ENCODE measurements at regions not wholly inside any gene's neighbourhood (a gene's known extent, or its start where the extent isn't known, plus 50 kb on each side); places are given as distances from the start of the nearest gene placed in this dataset.

DNA sequence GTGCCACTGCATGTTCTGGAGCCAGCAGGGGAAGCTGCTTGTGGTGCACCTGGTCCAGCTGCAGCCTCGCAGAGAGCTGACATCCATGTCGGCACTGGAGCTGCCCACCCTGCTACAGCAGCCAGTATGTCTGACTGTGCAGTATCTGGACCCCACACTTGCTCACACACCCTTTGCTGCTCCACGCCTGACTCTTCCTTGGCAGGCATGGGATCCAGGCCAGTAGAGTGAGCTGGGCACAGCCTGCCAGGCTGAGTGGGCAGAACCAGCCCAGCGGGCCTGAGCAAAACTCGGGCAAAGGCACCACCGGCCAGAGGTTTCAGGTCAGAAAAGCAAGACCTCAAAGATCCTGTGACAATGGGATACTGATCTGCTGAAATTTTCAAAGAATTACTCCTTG, 690.1 kb downstream of the STPG2 start:
- no peaks in the 10 kb centered on the region for H3K36me3 Mint-ChIP-seq (ENCODE audit: low read depth, unreplicated experiment)
- H3K4me1 ChIP-seq (ENCODE audit: insufficient read depth, low read length), result no peaks in the 10 kb centered on the region
- H3K27me3 Mint-ChIP-seq (ENCODE audit: low read depth, unreplicated experiment), result no peaks in the 10 kb centered on the region
- H3K4me2 ChIP-seq (ENCODE audit: low read length), result no peak overlapping the region
- no peak overlapping the region for H3K27ac Mint-ChIP-seq (ENCODE audit: unreplicated experiment)
- H3K9me3 ChIP-seq (ENCODE audit: insufficient read depth, low read depth, low read length), result no peaks in the 10 kb centered on the region
- no peaks in the 10 kb centered on the region for H3K36me3 ChIP-seq (ENCODE audit: insufficient read depth, low read length)
- H2AFZ ChIP-seq (ENCODE audit: low read depth, low read length), result no peak overlapping the region
- H3K4me3 ChIP-seq (ENCODE audit: insufficient read depth, low read depth, low read length), result no peak overlapping the region
- FAIRE-seq, result no peak
- no peaks in the 10 kb centered on the region for H3K79me2 ChIP-seq (ENCODE audit: insufficient read depth, low read length)
- peaks cover 4% of the 10 kb centered on the region for H3K9me3 Mint-ChIP-seq (ENCODE audit: unreplicated experiment)
- H3K4me1 Mint-ChIP-seq (ENCODE audit: low read depth, unreplicated experiment), result no peaks in the 10 kb centered on the region
- DNase-seq (ENCODE audit: low read depth), result no peak
- TF ChIP-seq EZH2 (IDR thresholded peaks at IDR 0.05; ENCODE audit: insufficient read depth, low read length) (no peak), CTCF (IDR thresholded peaks at IDR 0.05; ENCODE audit: insufficient read depth, low read depth, low read length) (no peak)
- H4K20me1 ChIP-seq (ENCODE audit: insufficient read depth, low read length), result no peaks in the 10 kb centered on the region
- H3K9ac ChIP-seq (ENCODE audit: low read length), result no peak overlapping the region
- H3K27me3 ChIP-seq (ENCODE audit: insufficient read depth, low read length), result no peaks in the 10 kb centered on the region
- H3K27ac ChIP-seq (ENCODE audit: low read depth, low read length), result no peak overlapping the region
- no peak overlapping the region for H3K4me3 Mint-ChIP-seq (ENCODE audit: unreplicated experiment)

DNA sequence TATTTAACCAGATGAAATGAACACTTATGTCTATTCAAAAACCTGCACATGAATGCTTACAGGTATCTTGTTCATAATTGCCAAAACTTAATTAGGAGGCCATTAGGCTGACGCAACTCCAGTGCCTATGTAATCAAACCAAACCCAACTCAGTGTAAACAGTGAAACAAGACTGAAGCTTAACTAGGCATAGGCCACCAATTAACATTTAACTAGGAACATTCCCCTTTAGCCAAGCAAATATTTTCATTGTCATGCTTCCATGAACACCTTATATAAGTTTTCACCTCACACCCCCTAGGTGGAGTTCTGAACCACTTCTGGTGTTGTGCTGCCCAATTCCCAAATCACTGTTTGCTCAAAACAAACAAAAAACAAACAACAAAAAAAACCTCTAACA, 686.0 kb downstream of the STPG2 start:
- DNase-seq (ENCODE audit: low read depth), result no peak
- H3K4me2 ChIP-seq (ENCODE audit: low read length), result no peak overlapping the region
- no peak for FAIRE-seq
- Mint-ChIP-seq H3K27ac (ENCODE audit: unreplicated experiment) (no peak overlapping the region), H3K27me3 (ENCODE audit: low read depth, unreplicated experiment) (no peaks in the 10 kb centered on the region), H3K4me3 (ENCODE audit: unreplicated experiment) (no peak overlapping the region), H3K36me3 (ENCODE audit: low read depth, unreplicated experiment) (no peaks in the 10 kb centered on the region), H3K4me1 (ENCODE audit: low read depth, unreplicated experiment) (no peaks in the 10 kb centered on the region), H3K9me3 (ENCODE audit: unreplicated experiment) (peaks cover 4% of the 10 kb centered on the region)
- H3K9me3 ChIP-seq (ENCODE audit: insufficient read depth, low read depth, low read length), result no peaks in the 10 kb centered on the region
- H3K36me3 ChIP-seq (ENCODE audit: insufficient read depth, low read length), result no peaks in the 10 kb centered on the region
- H3K27me3 ChIP-seq (ENCODE audit: insufficient read depth, low read length), result no peaks in the 10 kb centered on the region
- no peaks in the 10 kb centered on the region for H3K4me1 ChIP-seq (ENCODE audit: insufficient read depth, low read length)
- H3K79me2 ChIP-seq (ENCODE audit: insufficient read depth, low read length), result no peaks in the 10 kb centered on the region
- no peak overlapping the region for H3K4me3 ChIP-seq (ENCODE audit: insufficient read depth, low read depth, low read length)
- H4K20me1 ChIP-seq (ENCODE audit: insufficient read depth, low read length), result no peaks in the 10 kb centered on the region
- no peak overlapping the region for H3K9ac ChIP-seq (ENCODE audit: low read length)
- no peak overlapping the region for H3K27ac ChIP-seq (ENCODE audit: low read depth, low read length)
- no peak for TF ChIP-seq CTCF (IDR thresholded peaks at IDR 0.05; ENCODE audit: insufficient read depth, low read depth, low read length)
- no peak for TF ChIP-seq EZH2 (IDR thresholded peaks at IDR 0.05; ENCODE audit: insufficient read depth, low read length)
- no peak overlapping the region for H2AFZ ChIP-seq (ENCODE audit: low read depth, low read length)

DNA sequence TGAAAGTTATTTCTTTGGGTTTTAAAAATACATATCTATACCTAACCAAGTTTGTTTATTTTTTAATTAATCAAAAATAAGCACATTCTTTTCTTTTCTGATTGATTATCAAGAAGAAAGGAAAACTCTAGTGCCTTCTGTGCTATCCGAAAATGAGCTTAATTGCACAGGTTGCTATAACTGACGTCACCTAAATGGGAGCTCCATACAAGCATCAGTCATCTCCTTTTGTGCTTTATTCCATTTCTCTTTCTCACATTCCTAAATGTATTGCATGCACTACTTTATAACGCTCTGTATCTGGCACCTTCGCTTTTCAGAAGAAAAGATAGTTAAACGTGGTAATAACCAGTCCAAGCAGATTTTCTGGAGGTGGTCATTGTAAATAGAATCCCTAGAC, 675.0 kb downstream of the STPG2 start:
- Mint-ChIP-seq H3K27ac (ENCODE audit: unreplicated experiment) (no peak overlapping the region), H3K27me3 (ENCODE audit: low read depth, unreplicated experiment) (no peaks in the 10 kb centered on the region), H3K4me1 (ENCODE audit: low read depth, unreplicated experiment) (no peaks in the 10 kb centered on the region), H3K4me3 (ENCODE audit: unreplicated experiment) (no peak overlapping the region), H3K36me3 (ENCODE audit: low read depth, unreplicated experiment) (no peaks in the 10 kb centered on the region), H3K9me3 (ENCODE audit: unreplicated experiment) (no peaks in the 10 kb centered on the region)
- Histone ChIP-seq H3K4me1 (ENCODE audit: insufficient read depth, low read length) (no peaks in the 10 kb centered on the region), H3K4me2 (ENCODE audit: low read length) (no peak overlapping the region), H3K27ac (ENCODE audit: low read depth, low read length) (no peak overlapping the region), H3K9ac (ENCODE audit: low read length) (no peak overlapping the region), H3K79me2 (ENCODE audit: insufficient read depth, low read length) (no peaks in the 10 kb centered on the region), H3K27me3 (ENCODE audit: insufficient read depth, low read length) (no peaks in the 10 kb centered on the region), H3K9me3 (ENCODE audit: insufficient read depth, low read depth, low read length) (no peaks in the 10 kb centered on the region), H4K20me1 (ENCODE audit: insufficient read depth, low read length) (no peaks in the 10 kb centered on the region), H3K4me3 (ENCODE audit: insufficient read depth, low read depth, low read length) (no peak overlapping the region), H2AFZ (ENCODE audit: low read depth, low read length) (no peak overlapping the region), H3K36me3 (ENCODE audit: insufficient read depth, low read length) (no peaks in the 10 kb centered on the region)
- DNase-seq (ENCODE audit: low read depth), result no peak
- no peak for FAIRE-seq
- no peak for TF ChIP-seq CTCF (IDR thresholded peaks at IDR 0.05; ENCODE audit: insufficient read depth, low read depth, low read length)
